Liver (tissue), 3 donors: ENCODE measurements at regions not wholly inside any gene's neighbourhood (a gene's known extent, or its start where the extent isn't known, plus 50 kb on each side); places are given as distances from the start of the nearest gene placed in this dataset.

Source experiments
- EGR1 ChIP-seq, 2 donors: IDR thresholded peaks; 2 replicates each; pipeline ENCODE4 v1.6.1; 2016 to 2018; ENCODE audit warnings: antibody characterized with exemption in 2 of 2, low read depth in 2 of 2
- GABPA ChIP-seq, 2 donors: IDR thresholded peaks in 1 of 2; conservative IDR thresholded peaks in 1 of 2; 2 replicates each; pipeline ENCODE4 v1.6.1; 2016; ENCODE audit warnings: antibody characterized with exemption in 2 of 2, mild to moderate bottlenecking in 1 of 2, moderate library complexity in 1 of 2
- JUND ChIP-seq, 2 donors: IDR thresholded peaks; 2 replicates each; pipeline ENCODE4 v1.6.1; 2016; ENCODE audit warnings: antibody characterized with exemption in 2 of 2
- NR2F2 ChIP-seq: IDR thresholded peaks from 2 replicates; pipeline ENCODE4 v1.6.1; 2016; ENCODE audit warnings: antibody characterized with exemption
- RAD21 ChIP-seq, 2 donors: IDR thresholded peaks; 2 replicates each; pipeline ENCODE4 v1.6.1; 2016; ENCODE audit warnings: antibody characterized with exemption in 2 of 2, mild to moderate bottlenecking in 2 of 2
- SP1 ChIP-seq: IDR thresholded peaks from 2 replicates; pipeline ENCODE4 v1.6.1; 2018; ENCODE audit warnings: antibody characterized with exemption, mild to moderate bottlenecking
- TAF1 ChIP-seq: conservative IDR thresholded peaks from 2 replicates; pipeline ENCODE4 v1.6.1; 2016; ENCODE audit warnings: antibody characterized with exemption, mild to moderate bottlenecking
- YY1 ChIP-seq: IDR thresholded peaks from 2 replicates; pipeline ENCODE4 v1.6.1; 2016; ENCODE audit warnings: antibody characterized with exemption, mild to moderate bottlenecking
- TF ChIP-seq, protein P1 (sequence below): fragments of 150-350 bp; IDR thresholded peaks from 2 replicates; pipeline ENCODE4 v1.5.1; 2017; ENCODE audit warnings: improper control_type of control experiment, low read depth, low read length; ENCODE audit not compliant: missing input control
- TF ChIP-seq, protein P2 (sequence below): IDR thresholded peaks from 2 replicates; pipeline ENCODE4 v1.6.1; 2016; ENCODE audit warnings: antibody characterized with exemption, mild to moderate bottlenecking
- TF ChIP-seq, protein P3 (sequence below): IDR thresholded peaks from 2 replicates; pipeline ENCODE4 v1.6.1; 2016; ENCODE audit warnings: antibody characterized with exemption
- TF ChIP-seq, protein P4 (sequence below): IDR thresholded peaks from 2 replicates; pipeline ENCODE4 v1.6.1; 2016; ENCODE audit warnings: antibody characterized with exemption
- donor health status: healthy.
- donor health status: healthy.

DNA sequence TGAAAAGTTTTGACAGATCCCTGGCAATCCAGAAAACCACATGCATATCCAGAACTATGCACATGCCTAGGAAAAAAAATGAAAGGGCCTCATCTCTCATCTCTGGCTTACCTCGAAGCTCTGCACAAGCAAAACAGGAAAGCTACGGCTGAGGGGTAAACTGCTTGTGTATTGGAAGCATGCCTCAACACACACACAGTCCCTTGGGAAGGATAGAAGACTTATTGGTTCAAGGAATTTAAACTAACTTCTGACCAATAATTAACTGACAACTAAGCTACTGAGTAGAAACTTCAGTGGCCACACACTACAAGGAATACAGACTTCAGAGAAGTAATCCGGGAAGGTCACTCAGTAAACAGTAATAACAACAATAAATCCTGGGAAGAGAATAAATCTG is 59.9 kb upstream of the POMGNT2 start:
- TF ChIP-seq, protein P1, sequence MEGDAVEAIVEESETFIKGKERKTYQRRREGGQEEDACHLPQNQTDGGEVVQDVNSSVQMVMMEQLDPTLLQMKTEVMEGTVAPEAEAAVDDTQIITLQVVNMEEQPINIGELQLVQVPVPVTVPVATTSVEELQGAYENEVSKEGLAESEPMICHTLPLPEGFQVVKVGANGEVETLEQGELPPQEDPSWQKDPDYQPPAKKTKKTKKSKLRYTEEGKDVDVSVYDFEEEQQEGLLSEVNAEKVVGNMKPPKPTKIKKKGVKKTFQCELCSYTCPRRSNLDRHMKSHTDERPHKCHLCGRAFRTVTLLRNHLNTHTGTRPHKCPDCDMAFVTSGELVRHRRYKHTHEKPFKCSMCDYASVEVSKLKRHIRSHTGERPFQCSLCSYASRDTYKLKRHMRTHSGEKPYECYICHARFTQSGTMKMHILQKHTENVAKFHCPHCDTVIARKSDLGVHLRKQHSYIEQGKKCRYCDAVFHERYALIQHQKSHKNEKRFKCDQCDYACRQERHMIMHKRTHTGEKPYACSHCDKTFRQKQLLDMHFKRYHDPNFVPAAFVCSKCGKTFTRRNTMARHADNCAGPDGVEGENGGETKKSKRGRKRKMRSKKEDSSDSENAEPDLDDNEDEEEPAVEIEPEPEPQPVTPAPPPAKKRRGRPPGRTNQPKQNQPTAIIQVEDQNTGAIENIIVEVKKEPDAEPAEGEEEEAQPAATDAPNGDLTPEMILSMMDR = no peak
- TF ChIP-seq YY1 (no peak), RAD21 (IDR thresholded peaks at IDR 0.05) (no peak), JUND (IDR thresholded peaks at IDR 0.05) (no peak), SP1 (no peak), TAF1 (no peak), GABPA (IDR thresholded peaks at IDR 0.05 in 1 of 2, conservative IDR thresholded peaks at IDR 0.05 in 1 of 2) (no peak), NR2F2 (no peak), EGR1 (IDR thresholded peaks at IDR 0.05; ENCODE audit: low read depth in 2 of 2) (no peak)
- TF ChIP-seq, protein P2, sequence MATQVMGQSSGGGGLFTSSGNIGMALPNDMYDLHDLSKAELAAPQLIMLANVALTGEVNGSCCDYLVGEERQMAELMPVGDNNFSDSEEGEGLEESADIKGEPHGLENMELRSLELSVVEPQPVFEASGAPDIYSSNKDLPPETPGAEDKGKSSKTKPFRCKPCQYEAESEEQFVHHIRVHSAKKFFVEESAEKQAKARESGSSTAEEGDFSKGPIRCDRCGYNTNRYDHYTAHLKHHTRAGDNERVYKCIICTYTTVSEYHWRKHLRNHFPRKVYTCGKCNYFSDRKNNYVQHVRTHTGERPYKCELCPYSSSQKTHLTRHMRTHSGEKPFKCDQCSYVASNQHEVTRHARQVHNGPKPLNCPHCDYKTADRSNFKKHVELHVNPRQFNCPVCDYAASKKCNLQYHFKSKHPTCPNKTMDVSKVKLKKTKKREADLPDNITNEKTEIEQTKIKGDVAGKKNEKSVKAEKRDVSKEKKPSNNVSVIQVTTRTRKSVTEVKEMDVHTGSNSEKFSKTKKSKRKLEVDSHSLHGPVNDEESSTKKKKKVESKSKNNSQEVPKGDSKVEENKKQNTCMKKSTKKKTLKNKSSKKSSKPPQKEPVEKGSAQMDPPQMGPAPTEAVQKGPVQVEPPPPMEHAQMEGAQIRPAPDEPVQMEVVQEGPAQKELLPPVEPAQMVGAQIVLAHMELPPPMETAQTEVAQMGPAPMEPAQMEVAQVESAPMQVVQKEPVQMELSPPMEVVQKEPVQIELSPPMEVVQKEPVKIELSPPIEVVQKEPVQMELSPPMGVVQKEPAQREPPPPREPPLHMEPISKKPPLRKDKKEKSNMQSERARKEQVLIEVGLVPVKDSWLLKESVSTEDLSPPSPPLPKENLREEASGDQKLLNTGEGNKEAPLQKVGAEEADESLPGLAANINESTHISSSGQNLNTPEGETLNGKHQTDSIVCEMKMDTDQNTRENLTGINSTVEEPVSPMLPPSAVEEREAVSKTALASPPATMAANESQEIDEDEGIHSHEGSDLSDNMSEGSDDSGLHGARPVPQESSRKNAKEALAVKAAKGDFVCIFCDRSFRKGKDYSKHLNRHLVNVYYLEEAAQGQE = no peak
- TF ChIP-seq, protein P3, sequence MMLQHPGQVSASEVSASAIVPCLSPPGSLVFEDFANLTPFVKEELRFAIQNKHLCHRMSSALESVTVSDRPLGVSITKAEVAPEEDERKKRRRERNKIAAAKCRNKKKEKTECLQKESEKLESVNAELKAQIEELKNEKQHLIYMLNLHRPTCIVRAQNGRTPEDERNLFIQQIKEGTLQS = no peak
- TF ChIP-seq, protein P4, sequence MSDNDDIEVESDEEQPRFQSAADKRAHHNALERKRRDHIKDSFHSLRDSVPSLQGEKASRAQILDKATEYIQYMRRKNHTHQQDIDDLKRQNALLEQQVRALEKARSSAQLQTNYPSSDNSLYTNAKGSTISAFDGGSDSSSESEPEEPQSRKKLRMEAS = no peak
